HL-60 (cell line): ENCODE measurements at regions not wholly inside any gene's neighbourhood (a gene's known extent, or its start where the extent isn't known, plus 50 kb on each side); places are given as distances from the start of the nearest gene placed in this dataset.
"Not testable (repeated sequence)": the region's sequence is repeated elsewhere in the genome, so short reads cannot be mapped to it uniquely, and the experiment has no call there.

Source experiments
- DNase-seq, 2 experiments: peaks; one replicate each; pipeline ENCODE4 v3.0.0-alpha.2; 2010 to 2020; ENCODE audit warnings: low read depth in 1 of 2, low spot score in 1 of 2
- H3K27ac ChIP-seq: fragments of 250-450 bp; sonication (Bioruptor Pico); replicated peaks from 2 replicates; pipeline ENCODE4 v1.5.1; 2020; ENCODE audit warnings: mild to moderate bottlenecking, moderate library complexity
- H3K27me3 ChIP-seq: fragments of 250-450 bp; sonication (Bioruptor Pico); 2 replicates; pipeline ENCODE4 v1.5.1; 2021; ENCODE audit warnings: mild to moderate bottlenecking, moderate library complexity; ENCODE audit not compliant: insufficient read depth, poor library complexity, severe bottlenecking
- H3K4me3 ChIP-seq: replicated peaks from 2 replicates; pipeline ENCODE4 v1.5.1; 2011; ENCODE audit warnings: mild to moderate bottlenecking, control low read depth, low read length; ENCODE audit not compliant: insufficient read depth
- GABPA ChIP-seq: IDR thresholded peaks from 2 replicates; pipeline ENCODE4 v1.6.1; 2012; ENCODE audit warnings: low read depth
- POLR2AphosphoS5 ChIP-seq: IDR thresholded peaks from 2 replicates; pipeline ENCODE4 v1.6.1; 2012; ENCODE audit warnings: low read depth
- SPI1 ChIP-seq: IDR thresholded peaks from 2 replicates; pipeline ENCODE4 v1.6.1; 2012; ENCODE audit warnings: low read depth, mild to moderate bottlenecking, borderline replicate concordance
- TF ChIP-seq, protein P1 (sequence below): IDR thresholded peaks from one replicate; pipeline ENCODE4 v1.5.1; 2011; ENCODE audit warnings: low read length, control low read depth, inconsistent platforms; ENCODE audit not compliant: insufficient read depth
- TF ChIP-seq, protein P2 (sequence below): IDR thresholded peaks from 2 replicates; pipeline ENCODE4 v1.6.1; 2012; ENCODE audit warnings: low read depth; ENCODE audit not compliant: insufficient replicate concordance

DNA sequence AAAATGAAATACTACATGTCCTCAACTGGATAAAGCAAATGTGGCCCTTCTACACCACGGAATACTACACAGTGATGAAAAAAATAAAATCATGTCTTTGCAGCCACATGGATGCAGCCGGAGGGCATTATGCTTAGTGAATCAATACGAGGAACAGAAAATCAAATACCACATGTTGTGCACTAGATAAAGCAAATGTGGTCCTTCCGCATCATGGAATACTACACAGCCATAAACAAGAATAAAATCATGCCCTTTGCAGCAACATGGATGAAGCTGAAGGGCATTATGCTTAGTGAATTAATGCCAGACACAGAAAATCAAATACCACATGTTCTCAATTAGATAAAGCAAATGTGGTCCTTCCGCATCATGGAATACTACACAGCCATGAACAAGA is 204.4 kb downstream of the GOLGA6L6 start:
- not testable (repeated sequence) for H3K27me3 ChIP-seq, H3K4me3 ChIP-seq, H3K27ac ChIP-seq, DNase-seq

DNA sequence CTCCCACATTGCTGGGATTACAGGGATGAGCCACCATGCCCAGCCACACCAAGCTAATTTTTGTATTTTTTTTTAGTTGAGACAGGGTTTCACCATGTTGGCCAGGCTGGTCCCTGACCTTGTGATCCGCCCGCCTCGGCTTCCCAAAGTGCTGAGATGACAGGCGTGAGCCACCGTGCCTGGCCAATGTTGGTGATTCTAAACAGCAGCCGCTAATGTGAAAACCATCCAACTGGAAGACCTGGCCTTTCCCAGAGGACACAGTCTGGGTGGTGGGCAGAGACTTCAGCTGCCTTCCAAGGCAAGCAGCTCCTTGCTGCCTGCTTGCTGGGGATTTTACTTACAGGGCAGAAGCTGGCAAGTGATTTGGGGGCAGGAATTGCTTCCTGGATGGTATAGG is 207.1 kb downstream of the GOLGA6L6 start:
- DNase-seq, H3K27ac ChIP-seq, H3K4me3 ChIP-seq, H3K27me3 ChIP-seq: not testable (repeated sequence)

DNA sequence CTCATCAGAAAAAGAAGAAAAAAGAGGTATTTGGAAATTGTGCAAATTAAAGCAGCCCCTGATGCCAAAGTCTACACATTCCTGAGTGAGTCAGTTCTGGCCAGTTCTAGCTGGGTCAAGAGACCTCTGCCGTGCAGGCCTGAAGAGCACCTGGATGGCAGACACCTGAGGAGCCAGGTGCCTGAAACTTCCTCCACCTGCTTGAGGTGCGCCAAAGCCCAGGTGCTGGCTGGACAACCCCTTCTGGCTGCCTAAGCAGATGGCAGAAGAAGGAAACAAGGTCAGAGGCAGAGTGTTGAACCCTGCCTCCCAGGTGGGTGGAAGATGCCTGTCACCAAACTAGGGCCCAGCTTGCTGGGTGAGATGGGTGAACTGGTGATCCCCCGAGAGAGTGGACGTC is 215.8 kb downstream of the GOLGA6L6 start:
- not testable (repeated sequence) for DNase-seq, H3K27me3 ChIP-seq, H3K4me3 ChIP-seq, H3K27ac ChIP-seq

DNA sequence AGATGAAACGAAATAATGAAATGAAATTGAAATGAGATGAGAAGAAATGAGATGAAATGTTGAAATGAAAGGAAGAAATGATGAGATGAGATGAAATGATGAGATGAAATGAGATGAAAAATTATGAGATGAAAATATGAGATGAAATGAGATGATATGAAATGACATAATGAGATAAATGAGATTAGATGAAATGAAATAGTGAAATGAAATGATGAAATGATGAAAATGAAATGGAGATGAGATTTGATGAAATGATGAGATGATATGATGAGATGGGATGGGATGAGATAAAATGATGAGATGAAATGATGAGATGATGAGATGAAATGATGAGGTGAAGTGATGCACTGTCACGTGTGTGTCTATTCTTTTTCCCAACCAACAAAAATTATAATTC is 224.5 kb downstream of the GOLGA6L6 start:
- H3K27me3 ChIP-seq, H3K27ac ChIP-seq, DNase-seq, H3K4me3 ChIP-seq: not testable (repeated sequence)

DNA sequence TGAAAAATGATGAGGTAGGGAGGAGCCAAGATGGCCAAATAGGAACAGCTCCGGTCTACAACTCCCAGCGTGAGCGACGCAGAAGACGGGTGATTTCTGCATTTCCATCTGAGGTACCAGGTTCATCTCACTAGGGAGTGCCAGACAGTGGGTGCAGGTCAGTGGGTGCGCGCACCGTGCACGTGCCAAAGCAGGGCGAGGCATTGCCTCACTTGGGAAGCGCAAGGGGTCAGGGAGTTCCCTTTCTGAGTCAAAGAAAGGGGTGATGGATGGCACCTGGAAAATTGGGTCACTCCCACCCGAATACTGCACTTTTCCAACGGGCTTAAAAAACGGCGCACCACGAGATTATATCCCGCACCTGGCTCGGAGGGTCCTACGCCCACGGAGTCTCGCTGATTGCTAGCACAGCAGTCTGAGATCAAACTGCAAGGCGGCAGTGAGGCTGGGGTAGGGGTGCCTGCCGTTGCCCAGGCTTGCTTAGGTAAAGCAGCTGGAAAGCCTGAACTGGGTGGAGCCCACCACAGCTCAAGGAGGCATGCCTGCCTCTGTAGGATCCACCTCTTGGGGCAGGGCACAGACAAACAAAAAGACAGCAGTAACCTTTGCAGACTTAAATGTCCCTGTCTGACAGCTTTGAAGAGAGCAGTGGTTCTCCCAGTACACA is 230.5 kb downstream of the GOLGA6L6 start:
- H3K27me3 ChIP-seq, H3K27ac ChIP-seq, H3K4me3 ChIP-seq, DNase-seq: not testable (repeated sequence)

DNA sequence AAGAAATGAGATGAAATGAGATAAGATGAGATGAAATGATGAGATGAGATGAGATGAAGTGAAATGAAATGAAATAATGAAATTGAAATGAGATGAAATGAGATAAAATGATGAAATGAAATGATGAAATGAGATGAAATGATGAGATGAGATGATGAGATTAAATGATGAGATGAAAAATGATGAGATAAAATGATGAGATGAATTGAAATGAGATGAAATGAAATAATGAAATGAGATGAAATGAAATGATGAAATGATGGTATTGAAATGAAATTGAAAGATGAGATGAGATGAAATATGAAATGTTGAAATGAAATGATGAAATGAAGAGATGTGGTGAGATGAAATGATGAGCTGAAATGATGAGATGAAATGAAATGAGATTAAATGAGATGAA is 231.0 kb downstream of the GOLGA6L6 start:
- Histone ChIP-seq H3K4me3 (no peak overlapping the region), H3K27me3 (no peaks in the 10 kb centered on the region), H3K27ac (no peak overlapping the region)
- TF ChIP-seq, protein P1, sequence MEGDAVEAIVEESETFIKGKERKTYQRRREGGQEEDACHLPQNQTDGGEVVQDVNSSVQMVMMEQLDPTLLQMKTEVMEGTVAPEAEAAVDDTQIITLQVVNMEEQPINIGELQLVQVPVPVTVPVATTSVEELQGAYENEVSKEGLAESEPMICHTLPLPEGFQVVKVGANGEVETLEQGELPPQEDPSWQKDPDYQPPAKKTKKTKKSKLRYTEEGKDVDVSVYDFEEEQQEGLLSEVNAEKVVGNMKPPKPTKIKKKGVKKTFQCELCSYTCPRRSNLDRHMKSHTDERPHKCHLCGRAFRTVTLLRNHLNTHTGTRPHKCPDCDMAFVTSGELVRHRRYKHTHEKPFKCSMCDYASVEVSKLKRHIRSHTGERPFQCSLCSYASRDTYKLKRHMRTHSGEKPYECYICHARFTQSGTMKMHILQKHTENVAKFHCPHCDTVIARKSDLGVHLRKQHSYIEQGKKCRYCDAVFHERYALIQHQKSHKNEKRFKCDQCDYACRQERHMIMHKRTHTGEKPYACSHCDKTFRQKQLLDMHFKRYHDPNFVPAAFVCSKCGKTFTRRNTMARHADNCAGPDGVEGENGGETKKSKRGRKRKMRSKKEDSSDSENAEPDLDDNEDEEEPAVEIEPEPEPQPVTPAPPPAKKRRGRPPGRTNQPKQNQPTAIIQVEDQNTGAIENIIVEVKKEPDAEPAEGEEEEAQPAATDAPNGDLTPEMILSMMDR, result no peak
- no peak for TF ChIP-seq GABPA
- TF ChIP-seq, protein P2, sequence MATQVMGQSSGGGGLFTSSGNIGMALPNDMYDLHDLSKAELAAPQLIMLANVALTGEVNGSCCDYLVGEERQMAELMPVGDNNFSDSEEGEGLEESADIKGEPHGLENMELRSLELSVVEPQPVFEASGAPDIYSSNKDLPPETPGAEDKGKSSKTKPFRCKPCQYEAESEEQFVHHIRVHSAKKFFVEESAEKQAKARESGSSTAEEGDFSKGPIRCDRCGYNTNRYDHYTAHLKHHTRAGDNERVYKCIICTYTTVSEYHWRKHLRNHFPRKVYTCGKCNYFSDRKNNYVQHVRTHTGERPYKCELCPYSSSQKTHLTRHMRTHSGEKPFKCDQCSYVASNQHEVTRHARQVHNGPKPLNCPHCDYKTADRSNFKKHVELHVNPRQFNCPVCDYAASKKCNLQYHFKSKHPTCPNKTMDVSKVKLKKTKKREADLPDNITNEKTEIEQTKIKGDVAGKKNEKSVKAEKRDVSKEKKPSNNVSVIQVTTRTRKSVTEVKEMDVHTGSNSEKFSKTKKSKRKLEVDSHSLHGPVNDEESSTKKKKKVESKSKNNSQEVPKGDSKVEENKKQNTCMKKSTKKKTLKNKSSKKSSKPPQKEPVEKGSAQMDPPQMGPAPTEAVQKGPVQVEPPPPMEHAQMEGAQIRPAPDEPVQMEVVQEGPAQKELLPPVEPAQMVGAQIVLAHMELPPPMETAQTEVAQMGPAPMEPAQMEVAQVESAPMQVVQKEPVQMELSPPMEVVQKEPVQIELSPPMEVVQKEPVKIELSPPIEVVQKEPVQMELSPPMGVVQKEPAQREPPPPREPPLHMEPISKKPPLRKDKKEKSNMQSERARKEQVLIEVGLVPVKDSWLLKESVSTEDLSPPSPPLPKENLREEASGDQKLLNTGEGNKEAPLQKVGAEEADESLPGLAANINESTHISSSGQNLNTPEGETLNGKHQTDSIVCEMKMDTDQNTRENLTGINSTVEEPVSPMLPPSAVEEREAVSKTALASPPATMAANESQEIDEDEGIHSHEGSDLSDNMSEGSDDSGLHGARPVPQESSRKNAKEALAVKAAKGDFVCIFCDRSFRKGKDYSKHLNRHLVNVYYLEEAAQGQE, result no peak
- no peak for TF ChIP-seq SPI1
- TF ChIP-seq POLR2AphosphoS5, result no peak
- no peak for DNase-seq

DNA sequence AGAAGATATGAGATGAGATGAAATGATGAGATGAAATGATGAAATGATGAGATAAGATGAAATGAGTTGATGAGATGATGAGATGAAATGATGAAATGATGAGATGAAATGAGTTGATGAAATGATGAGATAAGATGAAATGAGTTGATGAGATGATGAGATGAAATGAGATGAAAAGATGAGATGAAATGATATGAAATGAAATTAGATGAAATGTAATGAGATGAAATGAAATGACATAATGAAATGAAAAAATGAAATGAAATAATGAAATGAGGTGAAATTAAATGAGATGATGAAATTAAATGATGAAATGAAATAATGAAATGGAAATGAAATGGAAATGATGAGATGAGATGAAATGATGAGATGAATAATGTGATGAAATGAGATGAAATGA is 231.6 kb downstream of the GOLGA6L6 start:
- not testable (repeated sequence) for DNase-seq, H3K27ac ChIP-seq

DNA sequence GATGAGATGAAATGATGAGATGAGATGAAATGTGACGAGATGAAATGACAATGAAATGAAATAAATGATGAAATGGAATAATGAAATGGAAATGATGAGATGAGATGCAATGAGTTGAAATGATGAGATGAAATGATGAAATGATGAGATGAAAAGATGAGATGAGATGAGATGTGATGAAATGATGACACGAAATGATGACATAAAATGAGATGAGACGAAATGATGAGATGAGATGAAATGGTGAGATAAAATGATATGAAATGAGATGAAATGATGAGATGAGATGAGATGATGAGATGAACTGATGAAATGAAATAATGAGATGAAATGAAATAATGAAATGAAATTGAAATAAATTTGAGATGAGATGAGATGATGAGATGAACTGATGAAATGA is 232.2 kb downstream of the GOLGA6L6 start:
- not testable (repeated sequence) for DNase-seq, H3K27me3 ChIP-seq, H3K4me3 ChIP-seq, H3K27ac ChIP-seq

More for the DNA sequence above, 231.6 kb downstream of the GOLGA6L6 start:
- not testable (repeated sequence) for H3K27me3 ChIP-seq, H3K4me3 ChIP-seq

DNA sequence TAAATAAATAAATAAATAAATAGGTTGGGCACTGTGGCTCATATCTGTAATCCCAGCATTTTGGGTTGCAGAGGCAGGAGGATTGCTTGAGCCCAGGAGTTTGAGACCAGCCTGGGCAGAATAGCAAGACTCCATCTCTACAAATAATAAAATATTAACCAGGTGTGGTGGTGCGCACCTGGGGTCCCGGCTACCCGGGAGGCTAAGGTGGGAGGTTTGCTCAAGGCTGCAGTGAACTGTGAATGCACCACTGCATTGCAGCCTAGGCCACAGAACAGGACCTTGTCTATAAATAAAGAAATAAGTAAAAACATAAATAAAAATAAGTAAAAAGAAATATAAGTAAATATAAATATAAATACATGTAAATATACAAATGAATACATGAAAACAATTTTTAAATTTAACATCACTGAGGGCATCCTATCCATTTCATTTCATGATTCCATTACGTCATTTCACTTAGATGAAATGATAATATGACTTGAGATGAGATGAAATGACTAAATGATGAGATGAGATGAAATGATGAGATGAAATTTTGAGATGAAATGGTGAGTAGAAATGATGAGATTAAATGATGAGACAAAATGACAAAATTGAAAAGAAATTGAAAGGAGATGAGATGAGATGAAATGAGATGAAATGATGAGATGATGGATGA is 233.4 kb downstream of the GOLGA6L6 start:
- H3K4me3 ChIP-seq, DNase-seq, H3K27ac ChIP-seq, H3K27me3 ChIP-seq: not testable (repeated sequence)

DNA sequence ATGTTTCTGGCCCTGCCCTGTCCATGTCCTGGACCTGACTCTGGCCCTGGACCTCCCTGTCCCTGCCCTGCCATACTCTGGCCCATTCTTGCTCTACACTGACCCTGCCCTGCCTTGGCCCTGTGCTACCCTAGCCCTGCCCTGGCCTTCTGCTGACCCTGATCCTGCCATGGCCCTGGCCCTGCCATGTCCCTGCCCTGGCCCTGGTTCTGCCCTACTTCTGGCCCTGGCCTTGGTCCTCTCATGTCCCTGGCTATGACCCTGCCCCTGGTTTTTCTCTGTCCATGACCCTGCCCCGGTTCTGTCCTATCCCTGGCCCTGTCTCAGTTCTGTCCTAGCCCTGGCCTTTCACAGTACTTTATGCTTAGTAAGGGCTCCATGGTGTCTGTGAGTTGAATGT is 234.5 kb downstream of the GOLGA6L6 start:
- not testable (repeated sequence) for H3K27ac ChIP-seq, H3K27me3 ChIP-seq, DNase-seq, H3K4me3 ChIP-seq

DNA sequence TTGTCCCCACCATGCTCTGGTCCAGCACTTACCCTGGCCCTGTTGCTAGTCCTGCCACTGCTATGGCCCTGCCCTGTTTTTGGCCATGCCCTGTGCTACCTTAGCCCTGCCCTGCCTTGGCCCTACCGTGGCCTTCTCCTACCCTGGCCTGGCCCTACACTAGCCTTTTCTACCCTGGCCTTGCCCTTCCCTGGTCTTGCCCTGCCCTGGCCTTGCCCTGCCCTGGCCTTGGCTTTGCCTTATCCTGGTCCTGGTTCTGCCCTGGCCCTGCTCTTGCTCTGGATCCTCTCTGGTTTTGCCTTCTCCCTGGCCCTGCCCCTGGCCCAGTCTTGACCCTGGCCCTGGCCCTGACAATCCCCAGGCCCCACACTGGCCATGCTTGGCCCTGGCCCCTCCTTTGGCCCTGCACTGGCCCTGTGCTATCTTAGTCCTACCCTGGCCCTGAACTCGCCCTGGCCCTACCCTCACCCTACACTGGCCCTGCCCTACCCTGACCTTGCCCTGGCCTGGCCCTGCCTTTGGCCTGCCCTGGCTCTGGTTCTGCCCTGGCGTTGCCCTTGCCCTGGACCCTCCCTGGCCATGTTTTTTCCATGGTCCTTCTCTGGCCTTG is 235.0 kb downstream of the GOLGA6L6 start:
- H3K4me3 ChIP-seq, H3K27me3 ChIP-seq, DNase-seq, H3K27ac ChIP-seq: not testable (repeated sequence)
